Suprapubic skin (tissue), 4 donors: ENCODE measurements at regions not wholly inside any gene's neighbourhood (a gene's known extent, or its start where the extent isn't known, plus 50 kb on each side); places are given as distances from the start of the nearest gene placed in this dataset.

ENCODE experiments used
- DNase-seq, 2 donors: peaks; one replicate each; pipeline ENCODE4 v3.0.0-alpha.2; 2019; ENCODE audit warnings: low spot score in 2 of 2
- H3K27ac ChIP-seq: fragments of 200-600 bp; sonication (generic); one replicate; pipeline ENCODE4 v1.5.1; 2019
- H3K27me3 ChIP-seq: fragments of 200-600 bp; sonication (generic); one replicate; pipeline ENCODE4 v1.5.1; 2019
- H3K36me3 ChIP-seq: fragments of 200-600 bp; sonication (generic); one replicate; pipeline ENCODE4 v1.5.1; 2019
- H3K4me1 ChIP-seq: fragments of 200-600 bp; sonication (generic); one replicate; pipeline ENCODE4 v1.5.1; 2019
- H3K4me3 ChIP-seq: fragments of 200-600 bp; sonication (generic); one replicate; pipeline ENCODE4 v1.5.1; 2019; ENCODE audit warnings: mild to moderate bottlenecking
- H3K9me3 ChIP-seq: fragments of 200-600 bp; sonication (generic); one replicate; pipeline ENCODE4 v1.5.1; 2019
- EP300 ChIP-seq: sonication (generic); formaldehyde crosslinking; IDR thresholded peaks from one replicate; pipeline ENCODE4 v1.6.1; 2017; ENCODE audit warnings: antibody characterized with exemption
- POLR2A ChIP-seq, 2 donors: fragments of 450-650 bp; IDR thresholded peaks; one replicate each; pipeline ENCODE4 v1.6.1; 2017; ENCODE audit warnings: antibody characterized with exemption in 2 of 2, mild to moderate bottlenecking in 2 of 2, moderate library complexity in 2 of 2
- POLR2AphosphoS5 ChIP-seq, 3 donors: sonication (generic); formaldehyde crosslinking; IDR thresholded peaks; one replicate each; pipeline ENCODE4 v1.6.1; 2017; ENCODE audit warnings: antibody characterized with exemption in 3 of 3
- WGBS: methylation state at CpG from one replicate; pipeline ENCODE4 v1.1.5; 2018; 5-methylcytosine and 5-hydroxymethylcytosine counted together
- TF ChIP-seq, protein P1 (sequence below), 2 donors: fragments of 200-600 bp in 1 of 2; fragments of 450-650 bp in 1 of 2; sonication (generic) in 1 of 2; IDR thresholded peaks; one replicate each; pipeline ENCODE4 v1.5.1; 2016 to 2019; ENCODE audit warnings: antibody characterized with exemption in 2 of 2, mild to moderate bottlenecking in 1 of 2, moderate library complexity in 1 of 2

DNA sequence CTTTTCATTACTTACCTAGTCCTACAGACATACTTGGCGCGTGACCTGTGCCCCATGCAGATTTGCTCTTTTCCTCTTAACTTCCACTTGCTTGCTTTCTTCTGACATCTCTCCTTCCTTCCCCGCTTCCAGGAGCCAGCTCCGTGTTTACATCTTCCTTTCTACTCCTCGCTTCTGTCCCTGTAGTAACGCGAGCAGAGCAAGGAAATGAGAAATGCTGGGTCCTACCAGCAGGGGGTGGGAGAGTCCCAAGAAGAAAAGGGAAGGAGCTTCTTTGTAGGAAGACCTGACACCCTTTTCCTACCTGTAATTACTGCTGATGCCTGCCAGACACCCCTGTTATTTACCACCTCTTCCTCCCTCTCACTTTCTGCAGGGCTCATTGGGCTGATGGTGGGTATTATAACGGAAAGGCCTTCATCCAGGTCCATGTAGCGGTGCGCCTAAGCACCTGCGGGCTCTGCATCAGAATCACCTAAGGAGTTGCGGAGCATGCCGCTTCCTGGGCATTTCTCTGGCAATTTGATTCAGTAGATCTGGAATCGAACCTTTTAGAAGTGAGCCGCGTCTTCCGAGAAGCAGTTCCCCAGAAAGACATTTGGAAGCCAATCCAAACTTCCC is 1260.8 kb upstream of the WWC1 start:
- TF ChIP-seq POLR2A (IDR thresholded peaks at IDR 0.05) (no peak), POLR2AphosphoS5 (IDR thresholded peaks at IDR 0.05) (no peak), EP300 (no peak)
- TF ChIP-seq, protein P1, sequence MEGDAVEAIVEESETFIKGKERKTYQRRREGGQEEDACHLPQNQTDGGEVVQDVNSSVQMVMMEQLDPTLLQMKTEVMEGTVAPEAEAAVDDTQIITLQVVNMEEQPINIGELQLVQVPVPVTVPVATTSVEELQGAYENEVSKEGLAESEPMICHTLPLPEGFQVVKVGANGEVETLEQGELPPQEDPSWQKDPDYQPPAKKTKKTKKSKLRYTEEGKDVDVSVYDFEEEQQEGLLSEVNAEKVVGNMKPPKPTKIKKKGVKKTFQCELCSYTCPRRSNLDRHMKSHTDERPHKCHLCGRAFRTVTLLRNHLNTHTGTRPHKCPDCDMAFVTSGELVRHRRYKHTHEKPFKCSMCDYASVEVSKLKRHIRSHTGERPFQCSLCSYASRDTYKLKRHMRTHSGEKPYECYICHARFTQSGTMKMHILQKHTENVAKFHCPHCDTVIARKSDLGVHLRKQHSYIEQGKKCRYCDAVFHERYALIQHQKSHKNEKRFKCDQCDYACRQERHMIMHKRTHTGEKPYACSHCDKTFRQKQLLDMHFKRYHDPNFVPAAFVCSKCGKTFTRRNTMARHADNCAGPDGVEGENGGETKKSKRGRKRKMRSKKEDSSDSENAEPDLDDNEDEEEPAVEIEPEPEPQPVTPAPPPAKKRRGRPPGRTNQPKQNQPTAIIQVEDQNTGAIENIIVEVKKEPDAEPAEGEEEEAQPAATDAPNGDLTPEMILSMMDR (IDR thresholded peaks at IDR 0.05) = no peak
- H3K27me3 ChIP-seq = no peaks in the 10 kb centered on the region
- 90% methylated on average over 17 of the region's 17 CpGs for WGBS
- no peaks in the 10 kb centered on the region for H3K4me1 ChIP-seq
- no peaks in the 10 kb centered on the region for H3K9me3 ChIP-seq
- H3K27ac ChIP-seq = no peak overlapping the region
- no peak for DNase-seq
- no peaks in the 10 kb centered on the region for H3K36me3 ChIP-seq
- H3K4me3 ChIP-seq = no peak overlapping the region

DNA sequence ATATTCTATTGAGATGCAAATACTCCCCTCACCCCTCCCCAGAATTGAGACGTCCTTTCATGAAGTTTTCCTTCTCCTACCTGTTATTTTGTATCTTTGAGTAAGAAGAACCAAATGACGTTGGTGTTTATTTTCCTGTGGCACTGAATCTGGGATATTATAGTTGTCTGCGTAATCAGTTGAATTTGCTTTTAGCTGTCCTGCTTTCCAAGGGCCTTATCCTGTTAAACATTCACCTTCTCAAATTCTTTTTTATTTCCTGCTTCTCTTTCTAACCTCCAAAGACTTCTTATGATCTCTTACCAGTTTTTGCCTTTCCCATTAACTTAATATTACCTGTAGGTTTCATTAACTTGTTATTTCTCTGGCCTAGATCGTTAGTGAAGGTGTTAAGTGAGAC is 1254.9 kb upstream of the WWC1 start:
- 81% methylated on average over 4 of the region's 4 CpGs for WGBS
- no peaks in the 10 kb centered on the region for H3K36me3 ChIP-seq

DNA sequence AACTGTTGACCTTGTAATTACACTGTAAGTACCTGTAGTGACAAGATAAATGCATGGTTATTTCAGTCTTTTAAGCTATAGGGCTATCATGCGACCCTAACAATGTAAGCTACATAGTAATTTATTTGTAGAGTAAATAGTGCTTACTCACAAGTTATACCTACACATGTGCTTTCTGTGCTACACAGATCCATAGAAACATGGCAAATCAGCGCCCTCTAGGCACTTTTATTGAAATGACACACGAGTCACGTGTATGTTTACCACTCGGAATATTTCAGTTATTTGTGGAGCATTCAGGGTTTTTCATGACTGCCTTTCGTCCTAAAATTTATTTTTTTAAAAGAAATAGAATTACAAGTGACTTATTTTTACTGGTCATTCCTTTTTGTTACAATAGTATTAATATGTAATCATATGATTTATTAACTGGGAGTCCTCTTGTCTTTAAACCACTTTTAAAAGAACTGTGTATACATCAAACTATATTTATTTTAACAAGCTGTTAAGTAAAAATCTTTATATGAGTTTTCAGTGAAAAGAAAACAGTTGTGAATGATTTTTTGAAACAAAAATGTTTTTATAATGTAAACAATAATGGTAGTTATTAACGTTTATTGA is 1242.3 kb upstream of the WWC1 start:
- DNase-seq = no peak

More for the DNA sequence above, 1254.9 kb upstream of the WWC1 start:
- H3K9me3 ChIP-seq = no peaks in the 10 kb centered on the region
- H3K27me3 ChIP-seq = no peaks in the 10 kb centered on the region
- H3K4me1 ChIP-seq = no peaks in the 10 kb centered on the region
- TF ChIP-seq POLR2A (IDR thresholded peaks at IDR 0.05) (no peak), EP300 (no peak), POLR2AphosphoS5 (IDR thresholded peaks at IDR 0.05) (no peak)
- TF ChIP-seq, protein P1 (IDR thresholded peaks at IDR 0.05) = no peak
- no peak for DNase-seq
- H3K27ac ChIP-seq = no peak overlapping the region
- no peak overlapping the region for H3K4me3 ChIP-seq

DNA sequence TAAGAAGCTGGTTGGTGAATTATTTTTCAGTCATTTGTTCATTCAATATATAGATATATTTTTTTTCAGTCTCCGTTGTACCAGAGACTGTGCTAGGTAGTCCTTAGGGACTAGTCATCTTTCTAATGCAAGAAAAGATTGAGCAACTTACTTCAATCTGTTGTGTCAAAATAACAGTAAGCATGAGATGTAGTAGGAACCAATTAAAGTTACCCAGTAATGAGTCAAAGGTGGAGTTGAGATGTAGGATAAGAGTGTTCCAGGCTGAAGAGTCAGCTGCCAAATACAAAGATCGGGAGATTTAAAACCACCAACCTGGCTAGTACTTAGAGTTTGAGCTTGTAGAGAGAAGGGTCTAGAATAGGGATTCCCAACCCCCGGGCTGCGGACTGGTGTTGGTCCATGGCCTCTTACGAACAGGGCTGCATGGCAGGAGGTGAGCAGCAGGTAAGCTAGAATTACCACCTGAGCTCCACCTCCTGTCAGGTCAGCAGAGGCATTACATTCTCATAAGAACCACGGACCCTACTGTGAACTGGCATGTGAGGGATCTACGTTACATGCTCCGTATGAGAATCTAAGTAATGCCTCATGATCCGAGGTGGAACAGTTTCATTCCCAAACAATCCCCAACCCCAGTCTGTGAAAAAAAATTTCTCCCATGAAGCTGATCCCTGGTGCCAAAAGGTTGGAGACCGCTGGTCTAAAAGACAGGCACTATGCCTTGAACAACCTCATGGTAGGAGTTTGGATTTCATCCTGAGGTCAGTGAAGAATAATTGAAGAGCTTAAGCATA is 1241.5 kb upstream of the WWC1 start:
- no peak for TF ChIP-seq POLR2A (IDR thresholded peaks at IDR 0.05)
- TF ChIP-seq, protein P1 (IDR thresholded peaks at IDR 0.05) = no peak
- Histone ChIP-seq H3K27me3 (no peaks in the 10 kb centered on the region), H3K4me1 (peaks cover 5% of the 10 kb centered on the region), H3K9me3 (no peaks in the 10 kb centered on the region), H3K36me3 (no peaks in the 10 kb centered on the region), H3K27ac (no peak overlapping the region), H3K4me3 (no peak overlapping the region)
- 87% methylated on average over 10 of the region's 10 CpGs for WGBS
- no peak for DNase-seq

More for the DNA sequence above, 1242.3 kb upstream of the WWC1 start:
- Histone ChIP-seq H3K4me3 (no peak overlapping the region), H3K27me3 (no peaks in the 10 kb centered on the region), H3K27ac (no peak overlapping the region), H3K4me1 (peaks cover 5% of the 10 kb centered on the region), H3K9me3 (no peaks in the 10 kb centered on the region), H3K36me3 (no peaks in the 10 kb centered on the region)
- WGBS = 21% methylated on average over 7 of the region's 7 CpGs
- no peak for TF ChIP-seq POLR2AphosphoS5 (IDR thresholded peaks at IDR 0.05)
- TF ChIP-seq, protein P1 (IDR thresholded peaks at IDR 0.05) = peak in 1 of 2 donors; percentile 25
